Right renal cortex interstitium (tissue), 3 donors: ENCODE measurements at regions not wholly inside any gene's neighbourhood (a gene's known extent, or its start where the extent isn't known, plus 50 kb on each side); places are given as distances from the start of the nearest gene placed in this dataset.
"Not testable (repeated sequence)": the region's sequence is repeated elsewhere in the genome, so short reads cannot be mapped to it uniquely, and the experiment has no call there.

ENCODE experiments used
- DNase-seq, 3 donors: peaks; one replicate each; pipeline ENCODE4 v3.0.0-alpha.2; 2013; ENCODE audit warnings: low read depth in 3 of 3, low spot score in 2 of 3

- no peak for DNase-seq
These were observed 621.3 kb upstream of the TBX3 start for GRCh38 chr12:115305275-115305674.

- no peak for DNase-seq
These were observed 619.8 kb upstream of the TBX3 start for GRCh38 chr12:115303723-115304309.

- no peak for DNase-seq
These were observed 613.5 kb upstream of the TBX3 start for GRCh38 chr12:115297445-115297844.

GRCh38 chr12:115296613-115297198, 612.7 kb upstream of the TBX3 start:
- no peak for DNase-seq

- DNase-seq, result no peak
These were observed 611.9 kb upstream of the TBX3 start for GRCh38 chr12:115295886-115296285.

GRCh38 chr12:115294453-115295133, 610.6 kb upstream of the TBX3 start:
- no peak for DNase-seq

GRCh38 chr12:115285429-115285828, 601.5 kb upstream of the TBX3 start:
- DNase-seq, result not testable (repeated sequence)

GRCh38 chr12:115273456-115273855, 589.5 kb upstream of the TBX3 start:
- no peak for DNase-seq

GRCh38 chr12:115268451-115268850, 584.5 kb upstream of the TBX3 start:
- DNase-seq, result no peak

- DNase-seq, result no peak
These were observed 583.9 kb upstream of the TBX3 start for GRCh38 chr12:115267891-115268290.

- no peak for DNase-seq
These were observed 583.5 kb upstream of the TBX3 start for GRCh38 chr12:115267464-115267863.

GRCh38 chr12:115264605-115265004, 580.6 kb upstream of the TBX3 start:
- DNase-seq, result no peak

- peak in 1 of 3 donors; percentile 16 for DNase-seq
These were observed 577.9 kb upstream of the TBX3 start for GRCh38 chr12:115261691-115262398.

GRCh38 chr12:115260762-115261675, 577.0 kb upstream of the TBX3 start:
- DNase-seq, result no peak

- DNase-seq, result no peak
These were observed 576.2 kb upstream of the TBX3 start for GRCh38 chr12:115259968-115260747.

- DNase-seq, result no peak
These were observed 573.8 kb upstream of the TBX3 start for GRCh38 chr12:115257791-115258190.

- DNase-seq, result no peak
These were observed 572.0 kb upstream of the TBX3 start for GRCh38 chr12:115255962-115256361.

- DNase-seq, result no peak
These were observed 571.3 kb upstream of the TBX3 start for GRCh38 chr12:115255257-115255656.

- no peak for DNase-seq
These were observed 569.1 kb upstream of the TBX3 start for GRCh38 chr12:115253049-115253448.

- DNase-seq, result no peak
These were observed 567.8 kb upstream of the TBX3 start for GRCh38 chr12:115251727-115252126.
